ENCODE measurements at regions not wholly inside any gene's neighbourhood (a gene's known extent, or its start where the extent isn't known, plus 50 kb on each side); places are given as distances from the start of the nearest gene placed in this dataset.
"Not testable (repeated sequence)": the region's sequence is repeated elsewhere in the genome, so short reads cannot be mapped to it uniquely, and the experiment has no call there.

DNA sequence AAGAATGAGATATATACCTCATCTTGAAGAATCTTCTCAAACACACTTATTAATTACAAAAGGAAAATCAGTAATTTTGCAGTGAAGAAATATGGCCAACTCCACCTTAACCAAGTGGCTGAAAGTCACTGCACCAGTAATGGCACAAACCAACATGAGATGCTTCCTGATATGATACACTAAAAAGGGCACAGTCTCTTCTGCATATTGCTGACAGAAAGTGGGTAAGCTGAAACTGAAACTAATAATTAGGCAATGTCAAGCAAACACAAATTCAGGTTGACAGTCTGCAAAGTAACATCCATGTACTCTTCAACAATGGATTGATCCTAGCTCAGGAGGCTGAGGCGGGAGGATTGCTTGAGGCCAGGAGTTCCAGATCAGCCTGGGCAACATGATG, 56.1 kb downstream of the ZNF22 start:
- H3K27me3 ChIP-seq; H3K36me3 ChIP-seq; H3K4me3 ChIP-seq; intact Hi-C loops (cut with DNase I; ENCODE audit: low total_unique reads); H3K4me1 ChIP-seq; H3K27ac ChIP-seq; H3K9me3 ChIP-seq; DNase-seq; ATAC-seq: not testable (repeated sequence)
- in situ Hi-C loops (cut with MboI; ENCODE audit: low sequenced_read_pairs in 4 of 4): loop anchor here in 1 of 4 donors (25.0 kb wide), 1 partner anchor 105 kb away; no protein-coding TSS in a partner anchor

DNA sequence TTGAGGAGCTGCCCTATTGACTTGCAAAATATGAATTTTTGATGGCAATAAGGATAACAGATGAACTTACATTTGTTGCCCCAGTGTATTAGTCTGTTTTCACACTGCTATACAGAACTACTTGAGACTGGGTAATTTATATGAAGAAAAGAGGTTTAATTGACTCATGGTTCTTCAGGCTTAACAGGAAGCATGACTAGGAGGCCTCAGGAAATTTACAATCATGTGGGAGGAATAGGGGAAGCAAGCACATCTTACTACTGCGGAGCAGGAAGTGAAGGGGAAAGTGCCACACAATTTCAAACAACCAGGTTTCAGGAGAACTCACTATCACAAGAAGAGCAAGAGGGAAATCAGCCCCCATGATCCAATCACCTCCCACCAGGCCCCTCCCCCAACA, 57.9 kb downstream of the ZNF22 start:
- intact Hi-C loops (cut with DNase I; ENCODE audit: low total_unique reads): no loop called here
- no peaks in the 10 kb centered on the region for H3K9me3 ChIP-seq
- ATAC-seq (no peak), DNase-seq (no peak)
- no peaks in the 10 kb centered on the region for H3K4me1 ChIP-seq
- H3K36me3 ChIP-seq: no peaks in the 10 kb centered on the region
- TF ChIP-seq, protein P1, sequence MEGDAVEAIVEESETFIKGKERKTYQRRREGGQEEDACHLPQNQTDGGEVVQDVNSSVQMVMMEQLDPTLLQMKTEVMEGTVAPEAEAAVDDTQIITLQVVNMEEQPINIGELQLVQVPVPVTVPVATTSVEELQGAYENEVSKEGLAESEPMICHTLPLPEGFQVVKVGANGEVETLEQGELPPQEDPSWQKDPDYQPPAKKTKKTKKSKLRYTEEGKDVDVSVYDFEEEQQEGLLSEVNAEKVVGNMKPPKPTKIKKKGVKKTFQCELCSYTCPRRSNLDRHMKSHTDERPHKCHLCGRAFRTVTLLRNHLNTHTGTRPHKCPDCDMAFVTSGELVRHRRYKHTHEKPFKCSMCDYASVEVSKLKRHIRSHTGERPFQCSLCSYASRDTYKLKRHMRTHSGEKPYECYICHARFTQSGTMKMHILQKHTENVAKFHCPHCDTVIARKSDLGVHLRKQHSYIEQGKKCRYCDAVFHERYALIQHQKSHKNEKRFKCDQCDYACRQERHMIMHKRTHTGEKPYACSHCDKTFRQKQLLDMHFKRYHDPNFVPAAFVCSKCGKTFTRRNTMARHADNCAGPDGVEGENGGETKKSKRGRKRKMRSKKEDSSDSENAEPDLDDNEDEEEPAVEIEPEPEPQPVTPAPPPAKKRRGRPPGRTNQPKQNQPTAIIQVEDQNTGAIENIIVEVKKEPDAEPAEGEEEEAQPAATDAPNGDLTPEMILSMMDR (IDR thresholded peaks at IDR 0.05 in 4 of 5, conservative IDR thresholded peaks at IDR 0.05 in 1 of 5): no peak
- TF ChIP-seq POLR2A (IDR thresholded peaks at IDR 0.05): no peak
- in situ Hi-C loops (cut with MboI; ENCODE audit: low sequenced_read_pairs in 4 of 4): loop anchor here in 1 of 4 donors (25.0 kb wide), 1 partner anchor 104 kb away; no protein-coding TSS in a partner anchor
- H3K27me3 ChIP-seq: no peaks in the 10 kb centered on the region
- H3K27ac ChIP-seq: no peak overlapping the region
- no peak overlapping the region for H3K4me3 ChIP-seq

DNA sequence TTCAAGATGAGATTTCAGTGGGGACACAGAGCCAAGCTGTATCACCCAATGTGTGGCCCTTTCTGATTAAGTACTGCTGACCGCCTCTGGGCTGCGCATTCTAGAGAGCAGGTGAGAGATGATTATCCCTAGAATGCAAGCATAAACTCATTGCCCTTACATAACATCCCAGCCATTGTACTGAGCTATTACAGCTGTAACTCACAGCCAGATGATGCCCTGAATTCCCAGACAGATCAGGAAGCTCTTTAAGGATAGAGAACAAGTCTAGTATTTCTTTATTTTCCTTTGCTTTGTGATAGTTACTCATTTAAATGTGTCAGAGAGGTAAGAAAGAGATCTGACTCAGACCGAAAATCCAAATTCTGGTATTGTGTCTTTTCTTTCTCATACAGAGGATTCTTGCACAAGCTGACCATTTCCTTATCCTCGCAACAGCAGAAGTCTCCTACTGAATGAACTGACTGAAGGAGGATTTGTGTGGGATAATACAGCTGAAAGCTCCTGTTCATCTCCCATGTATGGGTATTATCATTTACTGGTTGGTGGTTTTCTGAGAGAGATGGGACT, 58.4 kb downstream of the ZNF22 start:
- DNase-seq (no peak), ATAC-seq (no peak)
- Histone ChIP-seq H3K27me3 (no peaks in the 10 kb centered on the region), H3K9me3 (no peaks in the 10 kb centered on the region), H3K36me3 (no peaks in the 10 kb centered on the region), H3K27ac (no peak overlapping the region), H3K4me3 (no peak overlapping the region), H3K4me1 (no peaks in the 10 kb centered on the region)
- TF ChIP-seq, protein P1 (IDR thresholded peaks at IDR 0.05 in 4 of 5, conservative IDR thresholded peaks at IDR 0.05 in 1 of 5): no peak
- TF ChIP-seq POLR2A (IDR thresholded peaks at IDR 0.05): no peak
- in situ Hi-C loops (cut with MboI; ENCODE audit: low sequenced_read_pairs in 4 of 4): loop anchor here in 1 of 4 donors (25.0 kb wide), 1 partner anchor 103 kb away; no protein-coding TSS in a partner anchor
- intact Hi-C loops (cut with DNase I; ENCODE audit: low total_unique reads): no loop called here

DNA sequence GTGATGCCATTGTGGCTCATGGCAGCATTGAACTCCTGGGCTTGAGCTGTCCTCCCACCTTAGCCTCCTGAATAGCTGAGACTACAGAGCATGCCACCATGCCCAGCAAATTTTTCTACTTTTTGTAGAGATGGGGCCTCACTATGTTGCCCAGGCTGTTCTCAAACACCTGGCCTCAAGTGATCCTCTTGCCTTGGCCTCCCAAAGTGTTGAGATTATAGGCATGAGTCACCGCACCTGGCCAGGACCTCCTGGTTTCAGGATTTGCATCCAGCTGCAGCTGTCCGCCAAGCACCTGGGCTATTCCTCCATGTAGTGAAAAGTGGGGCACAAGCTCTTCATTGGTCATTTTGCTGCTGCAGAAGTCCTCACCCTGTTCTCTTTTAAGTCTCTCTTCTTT, 58.9 kb downstream of the ZNF22 start:
- H3K27me3 ChIP-seq: no peaks in the 10 kb centered on the region
- no peak overlapping the region for H3K4me3 ChIP-seq
- intact Hi-C loops (cut with DNase I; ENCODE audit: low total_unique reads) (no loop called here), in situ Hi-C loops (cut with MboI; ENCODE audit: low sequenced_read_pairs in 4 of 4) (loop anchor here in 1 of 4 donors (25.0 kb wide), 1 partner anchor 103 kb away; no protein-coding TSS in a partner anchor)
- no peak for ATAC-seq
- no peaks in the 10 kb centered on the region for H3K4me1 ChIP-seq
- H3K27ac ChIP-seq: no peak overlapping the region
- H3K36me3 ChIP-seq: no peaks in the 10 kb centered on the region
- TF ChIP-seq POLR2A (IDR thresholded peaks at IDR 0.05): no peak
- TF ChIP-seq, protein P1 (IDR thresholded peaks at IDR 0.05 in 4 of 5, conservative IDR thresholded peaks at IDR 0.05 in 1 of 5): no peak
- H3K9me3 ChIP-seq: no peaks in the 10 kb centered on the region
- no peak for DNase-seq

DNA sequence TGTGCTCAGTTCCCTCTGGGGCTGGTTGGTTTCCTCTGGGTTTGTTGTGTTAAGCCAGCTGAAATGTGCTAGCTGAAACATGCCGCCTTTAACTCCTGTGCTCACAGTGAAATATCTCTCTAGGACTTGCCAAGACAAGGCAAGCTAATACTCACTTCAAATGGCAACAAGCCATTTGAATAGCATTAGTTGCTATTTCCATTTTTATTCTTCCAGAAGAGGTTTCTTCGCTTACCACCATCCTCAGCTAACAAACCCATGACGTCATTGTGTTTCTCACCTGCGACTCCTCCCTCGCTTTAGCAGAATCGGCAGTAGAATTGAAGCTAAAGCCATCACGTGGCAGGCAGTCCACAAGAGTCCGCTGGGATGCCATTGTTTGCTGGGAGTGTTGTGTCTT, 61.3 kb downstream of the ZNF22 start:
- Histone ChIP-seq H3K27me3 (no peaks in the 10 kb centered on the region), H3K9me3 (no peaks in the 10 kb centered on the region), H3K27ac (no peak overlapping the region), H3K36me3 (no peaks in the 10 kb centered on the region), H3K4me1 (no peaks in the 10 kb centered on the region), H3K4me3 (no peak overlapping the region)
- no peak for ATAC-seq
- DNase-seq: no peak
- TF ChIP-seq, protein P1 (IDR thresholded peaks at IDR 0.05 in 4 of 5, conservative IDR thresholded peaks at IDR 0.05 in 1 of 5): no peak
- no peak for TF ChIP-seq POLR2A (IDR thresholded peaks at IDR 0.05)
- in situ Hi-C loops (cut with MboI; ENCODE audit: low sequenced_read_pairs in 4 of 4) (loop anchor here in 1 of 4 donors (25.0 kb wide), 1 partner anchor 100 kb away; no protein-coding TSS in a partner anchor), intact Hi-C loops (cut with DNase I; ENCODE audit: low total_unique reads) (no loop called here)
